B cell (primary cell): ENCODE measurements at regions not wholly inside any gene's neighbourhood (a gene's known extent, or its start where the extent isn't known, plus 50 kb on each side); places are given as distances from the start of the nearest gene placed in this dataset.

Source experiments
- ATAC-seq: fragments of 200-7000 bp; cut with Tn5 transposase; one replicate; pipeline ENCODE4 v1.10.0; 2021; ENCODE audit warnings: low read depth, mild to moderate bottlenecking, moderate number of reproducible peaks, moderate library complexity
- CTCF ChIA-PET: fragments of 350-600 bp; sonication (Branson Sonifier 250); formaldehyde crosslinking; loops from one replicate; lab custom pipeline; 2021; ENCODE audit warnings: antibody characterized with exemption, inconsistent platforms; lab: Charles Lee
- POLR2A ChIA-PET: fragments of 350-600 bp; sonication (Branson Sonifier 250); formaldehyde crosslinking; loops from one replicate; lab custom pipeline; 2021; ENCODE audit warnings: antibody characterized with exemption; lab: Charles Lee
- DNase-seq: peaks from one replicate; pipeline ENCODE4 v3.0.0; 2013
- H2AFZ ChIP-seq: 2 replicates; pipeline ENCODE4 v1.6.1; 2012; ENCODE audit warnings: mild to moderate bottlenecking, low read depth, low read length; ENCODE audit not compliant: insufficient read depth, poor library complexity, severe bottlenecking
- H3K27ac ChIP-seq, 2 donors: 1 replicate in 1 of 2; 2 replicates in 1 of 2; pipeline ENCODE4 v1.5.1; 2012 to 2013; ENCODE audit warnings: low read length in 2 of 2, mild to moderate bottlenecking in 2 of 2, moderate library complexity in 1 of 2
- H3K27me3 ChIP-seq, 4 experiments: fragments of 200-600 bp in 1 of 4; sonication (generic) in 1 of 4; replicated peaks in 1 of 4; 1 replicate in 2 of 4; 2 replicates in 2 of 4; pipeline versions ENCODE4 v1.6.1 to v1.7.0; 2013 to 2016; ENCODE audit warnings: low read length in 3 of 4, mild to moderate bottlenecking in 2 of 4, mixed read lengths in 1 of 4, moderate library complexity in 1 of 4; ENCODE audit not compliant: insufficient read depth in 4 of 4, control insufficient read depth in 3 of 4; ENCODE audit errors: control extremely low read depth in 1 of 4
- H3K36me3 ChIP-seq, 2 experiments: replicated peaks in 1 of 2; 1 replicate in 1 of 2; 2 replicates in 1 of 2; pipeline versions ENCODE4 v1.6.1 to v1.7.1; 2013; ENCODE audit warnings: low read length in 1 of 2; ENCODE audit not compliant: insufficient read depth in 2 of 2, control insufficient read depth in 1 of 2; ENCODE audit errors: control extremely low read depth in 1 of 2, extremely low read depth in 1 of 2
- H3K4me1 ChIP-seq, 2 donors: fragments of 200-600 bp in 1 of 2; sonication (generic) in 1 of 2; 1 replicate in 1 of 2; 2 replicates in 1 of 2; pipeline versions ENCODE4 v1.5.1 to v1.6.1; 2013 to 2017; ENCODE audit warnings: low read length in 2 of 2; ENCODE audit not compliant: control insufficient read depth in 2 of 2, insufficient read depth in 2 of 2
- H3K4me2 ChIP-seq: replicated peaks from 2 replicates; pipeline ENCODE3; 2012; ENCODE audit warnings: mild to moderate bottlenecking, low read depth, low read length; ENCODE audit not compliant: poor library complexity, severe bottlenecking
- H3K4me3 ChIP-seq, 5 experiments: fragments of 200-600 bp in 1 of 5; sonication (generic) in 1 of 5; 1 replicate in 3 of 5; 2 replicates in 2 of 5; pipeline versions ENCODE4 v1.5.1 to v1.7.0; 2011 to 2016; ENCODE audit warnings: low read length in 4 of 5, mild to moderate bottlenecking in 4 of 5, low read depth in 2 of 5, control low read depth in 1 of 5, moderate library complexity in 1 of 5; ENCODE audit not compliant: insufficient read depth in 1 of 5; ENCODE audit errors: control extremely low read depth in 1 of 5, extremely low read depth in 1 of 5
- H3K79me2 ChIP-seq: fragments of 200-600 bp; sonication (generic); one replicate; pipeline ENCODE4 v1.6.0; 2016; ENCODE audit warnings: low read length; ENCODE audit not compliant: control insufficient read depth, insufficient read depth
- H3K9ac ChIP-seq: fragments of 200-600 bp; sonication (generic); 2 replicates; pipeline ENCODE4 v1.6.1; 2017; ENCODE audit warnings: mild to moderate bottlenecking, low read length, moderate library complexity
- H3K9me3 ChIP-seq, 3 donors: one replicate each; pipeline versions ENCODE4 v1.6.1 to v1.7.1; 2013; ENCODE audit warnings: low read length in 2 of 3; ENCODE audit not compliant: control insufficient read depth in 2 of 3, insufficient read depth in 1 of 3; ENCODE audit errors: control extremely low read depth in 1 of 3
- H4K20me1 ChIP-seq: 2 replicates; pipeline ENCODE4 v1.6.0; 2012; ENCODE audit warnings: mild to moderate bottlenecking, low read length; ENCODE audit not compliant: insufficient read depth, control insufficient read depth, poor library complexity, severe bottlenecking
- H3K27ac Mint-ChIP-seq: one replicate; pipeline ENCODE4 v1.8.0; 2021; ENCODE audit warnings: mixed read lengths
- H3K27me3 Mint-ChIP-seq: one replicate; pipeline ENCODE4 v1.8.0; 2021; ENCODE audit warnings: mixed read lengths
- H3K4me1 Mint-ChIP-seq: one replicate; pipeline ENCODE4 v1.8.0; 2021; ENCODE audit warnings: mixed read lengths
- H3K4me3 Mint-ChIP-seq: one replicate; pipeline ENCODE4 v1.8.0; 2021; ENCODE audit warnings: mixed read lengths
- H3K9me3 Mint-ChIP-seq: one replicate; pipeline ENCODE4 v1.8.0; 2022; ENCODE audit warnings: mixed read lengths; ENCODE audit not compliant: insufficient read depth
- EZH2 ChIP-seq: IDR thresholded peaks from 2 replicates; pipeline ENCODE4 v1.6.1; 2012; ENCODE audit warnings: borderline replicate concordance, low read depth, mild to moderate bottlenecking, moderate library complexity, low read length; ENCODE audit not compliant: insufficient read depth, poor library complexity, severe bottlenecking
- WGBS: methylation state at CpG from one replicate; pipeline ENCODE4 v1.1.5; 2013; ENCODE audit warnings: missing lambda C conversion rate; ENCODE audit not compliant: insufficient coverage; 5-methylcytosine and 5-hydroxymethylcytosine counted together
- intact Hi-C: fragments of 100-400 bp; cut with micrococcal nuclease; formaldehyde crosslinking; loops from one replicate; pipeline ENCODE4 v1.10.0; 2022
- TF ChIP-seq, protein P1 (sequence below): fragments of 200-600 bp; IDR thresholded peaks from one replicate; pipeline ENCODE4 v1.8.0; 2022; ENCODE audit warnings: antibody characterized with exemption, mild to moderate bottlenecking

GRCh38 chr16:9480503-9480902, 389.1 kb downstream of the HAPSTR1 start:
- no peaks in the 10 kb centered on the region for H3K9me3 ChIP-seq
- no peaks in the 10 kb centered on the region for H4K20me1 ChIP-seq
- no peaks in the 10 kb centered on the region for H3K27me3 ChIP-seq
- no peaks in the 10 kb centered on the region for H3K4me1 ChIP-seq
- ATAC-seq = no peak
- no peak overlapping the region for H2AFZ ChIP-seq
- no peak overlapping the region for H3K27ac ChIP-seq
- no peaks in the 10 kb centered on the region for H3K36me3 ChIP-seq
- ChIA-PET POLR2A (no interaction called here), CTCF (no interaction called here)
- H3K9ac ChIP-seq = no peak overlapping the region
- intact Hi-C loops = no loop called here
- WGBS = 57% methylated on average over 1 of the region's 3 CpGs
- no peak overlapping the region for H3K4me3 ChIP-seq
- H3K9me3 Mint-ChIP-seq = no peaks in the 10 kb centered on the region
- no peaks in the 10 kb centered on the region for H3K79me2 ChIP-seq
- no peak overlapping the region for H3K4me2 ChIP-seq
- H3K27ac Mint-ChIP-seq = no peak overlapping the region
- TF ChIP-seq, protein P1, sequence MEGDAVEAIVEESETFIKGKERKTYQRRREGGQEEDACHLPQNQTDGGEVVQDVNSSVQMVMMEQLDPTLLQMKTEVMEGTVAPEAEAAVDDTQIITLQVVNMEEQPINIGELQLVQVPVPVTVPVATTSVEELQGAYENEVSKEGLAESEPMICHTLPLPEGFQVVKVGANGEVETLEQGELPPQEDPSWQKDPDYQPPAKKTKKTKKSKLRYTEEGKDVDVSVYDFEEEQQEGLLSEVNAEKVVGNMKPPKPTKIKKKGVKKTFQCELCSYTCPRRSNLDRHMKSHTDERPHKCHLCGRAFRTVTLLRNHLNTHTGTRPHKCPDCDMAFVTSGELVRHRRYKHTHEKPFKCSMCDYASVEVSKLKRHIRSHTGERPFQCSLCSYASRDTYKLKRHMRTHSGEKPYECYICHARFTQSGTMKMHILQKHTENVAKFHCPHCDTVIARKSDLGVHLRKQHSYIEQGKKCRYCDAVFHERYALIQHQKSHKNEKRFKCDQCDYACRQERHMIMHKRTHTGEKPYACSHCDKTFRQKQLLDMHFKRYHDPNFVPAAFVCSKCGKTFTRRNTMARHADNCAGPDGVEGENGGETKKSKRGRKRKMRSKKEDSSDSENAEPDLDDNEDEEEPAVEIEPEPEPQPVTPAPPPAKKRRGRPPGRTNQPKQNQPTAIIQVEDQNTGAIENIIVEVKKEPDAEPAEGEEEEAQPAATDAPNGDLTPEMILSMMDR = no peak
- TF ChIP-seq EZH2 = no peak
- no peak overlapping the region for H3K4me3 Mint-ChIP-seq
- DNase-seq = no peak
- no peaks in the 10 kb centered on the region for H3K27me3 Mint-ChIP-seq
- H3K4me1 Mint-ChIP-seq = no peaks in the 10 kb centered on the region

- H2AFZ ChIP-seq = no peak overlapping the region
- ATAC-seq (no peak), DNase-seq (no peak)
- Mint-ChIP-seq H3K4me3 (no peak overlapping the region), H3K4me1 (no peaks in the 10 kb centered on the region), H3K27ac (no peak overlapping the region), H3K27me3 (no peaks in the 10 kb centered on the region), H3K9me3 (no peaks in the 10 kb centered on the region)
- no peak overlapping the region for H3K4me3 ChIP-seq
- no peaks in the 10 kb centered on the region for H3K79me2 ChIP-seq
- WGBS = 77% methylated on average over 12 of the region's 18 CpGs
- CTCF ChIA-PET = no interaction called here
- no peaks in the 10 kb centered on the region for H4K20me1 ChIP-seq
- no peak for TF ChIP-seq EZH2
- TF ChIP-seq, protein P1 = no peak
- POLR2A ChIA-PET = no interaction called here
- H3K4me2 ChIP-seq = no peak overlapping the region
- no peaks in the 10 kb centered on the region for H3K27me3 ChIP-seq
- intact Hi-C loops = no loop called here
- no peak overlapping the region for H3K9ac ChIP-seq
- no peaks in the 10 kb centered on the region for H3K9me3 ChIP-seq
- no peaks in the 10 kb centered on the region for H3K4me1 ChIP-seq
- no peak overlapping the region for H3K27ac ChIP-seq
- no peaks in the 10 kb centered on the region for H3K36me3 ChIP-seq
Measured at GRCh38 chr16:9481747-9482730, 390.6 kb downstream of the HAPSTR1 start.
